Neural cell (in vitro differentiated cells): ENCODE measurements at regions not wholly inside any gene's neighbourhood (a gene's known extent, or its start where the extent isn't known, plus 50 kb on each side); places are given as distances from the start of the nearest gene placed in this dataset.

Experiments
- H2AFZ ChIP-seq: fragments of 200-600, 300-800 bp; sonication (generic), shearing (Covaris generic); 2 replicates; pipeline ENCODE4 v1.6.0; 2014; ENCODE audit warnings: low read depth, mild to moderate bottlenecking, antibody characterized with exemption, low read length, moderate library complexity
- H3F3A ChIP-seq: fragments of 200-600 bp; shearing (Covaris generic); 2 replicates; pipeline ENCODE4 v1.6.1; 2016; ENCODE audit warnings: mild to moderate bottlenecking, moderate library complexity, mixed read lengths, antibody characterized with exemption, low read length; ENCODE audit not compliant: insufficient read depth, poor library complexity, severe bottlenecking
- H3K27ac ChIP-seq: fragments of 200-600, 300-800 bp; sonication (generic), shearing (Covaris generic); 2 replicates; pipeline ENCODE4 v1.5.1; 2014; ENCODE audit warnings: mild to moderate bottlenecking, low read length, moderate library complexity
- H3K27me3 ChIP-seq: fragments of 300-800, 200-600 bp; sonication (generic), shearing (Covaris generic); 2 replicates; pipeline ENCODE4 v1.6.0; 2014; ENCODE audit warnings: mild to moderate bottlenecking, low read depth, low read length, moderate library complexity; ENCODE audit not compliant: insufficient read depth
- H3K36me3 ChIP-seq: fragments of 300-800, 200-600 bp; sonication (generic), shearing (Covaris generic); 2 replicates; pipeline ENCODE4 v1.5.1; 2014; ENCODE audit warnings: mild to moderate bottlenecking, antibody characterized with exemption, low read length, moderate library complexity; ENCODE audit not compliant: insufficient read depth
- H3K4me2 ChIP-seq: fragments of 300-800, 200-600 bp; sonication (generic), shearing (Covaris generic); 2 replicates; pipeline ENCODE4 v1.6.0; 2014; ENCODE audit warnings: mild to moderate bottlenecking, low read length
- H3K4me3 ChIP-seq: fragments of 300-800, 200-600 bp; sonication (generic), shearing (Covaris generic); 2 replicates; pipeline ENCODE4 v1.5.1; 2014; ENCODE audit warnings: mild to moderate bottlenecking, low read length, moderate library complexity
- H3K79me2 ChIP-seq: fragments of 200-600 bp; shearing (Covaris generic); replicated peaks from 2 replicates; pipeline ENCODE4 v1.6.0; 2014; ENCODE audit warnings: mild to moderate bottlenecking, low read length, moderate library complexity; ENCODE audit not compliant: insufficient read depth
- H3K9ac ChIP-seq: fragments of 300-800, 200-600 bp; sonication (generic), shearing (Covaris generic); 2 replicates; pipeline ENCODE4 v1.6.1; 2016; ENCODE audit warnings: mild to moderate bottlenecking, low read length, mixed read lengths
- H3K9me2 ChIP-seq: fragments of 200-600 bp; shearing (Covaris generic); 2 replicates; pipeline ENCODE4 v1.6.1; 2016; ENCODE audit warnings: mild to moderate bottlenecking, low read length, mixed read lengths; ENCODE audit not compliant: insufficient read depth
- H3K9me3 ChIP-seq: fragments of 200-600, 300-800 bp; sonication (generic), shearing (Covaris generic); 2 replicates; pipeline ENCODE4 v1.6.1; 2016; ENCODE audit warnings: mild to moderate bottlenecking, mixed run types, low read length, moderate library complexity, mixed read lengths
- H4K20me1 ChIP-seq: fragments of 200-600 bp; shearing (Covaris generic); 2 replicates; pipeline ENCODE4 v1.6.1; 2016; ENCODE audit warnings: mild to moderate bottlenecking, mixed run types; ENCODE audit not compliant: insufficient read depth
- CTCF ChIP-seq: fragments of 450-650 bp; IDR thresholded peaks from 2 replicates; pipeline ENCODE4 v1.5.1; 2014; ENCODE audit warnings: antibody characterized with exemption, mild to moderate bottlenecking, moderate library complexity; ENCODE audit not compliant: poor library complexity, severe bottlenecking
- EP300 ChIP-seq: fragments of 450-650 bp; conservative IDR thresholded peaks from 2 replicates; pipeline ENCODE4 v1.6.1; 2014; ENCODE audit warnings: antibody characterized with exemption, mild to moderate bottlenecking, moderate library complexity; ENCODE audit not compliant: poor library complexity, severe bottlenecking
- MXI1 ChIP-seq: fragments of 450-650 bp; conservative IDR thresholded peaks from 2 replicates; pipeline ENCODE4 v1.6.1; 2014; ENCODE audit warnings: antibody characterized with exemption, mild to moderate bottlenecking; ENCODE audit not compliant: poor library complexity, severe bottlenecking
- POLR2AphosphoS5 ChIP-seq: IDR thresholded peaks from 2 replicates; pipeline ENCODE4 v1.6.1; 2012
- RAD21 ChIP-seq: fragments of 450-650 bp; conservative IDR thresholded peaks from 2 replicates; pipeline ENCODE4 v1.6.1; 2014; ENCODE audit warnings: antibody characterized with exemption, mild to moderate bottlenecking, moderate library complexity
- REST ChIP-seq: IDR thresholded peaks from 2 replicates; pipeline ENCODE4 v1.6.1; 2012; ENCODE audit warnings: borderline replicate concordance
- SMC3 ChIP-seq: fragments of 450-650 bp; conservative IDR thresholded peaks from 2 replicates; pipeline ENCODE4 v1.6.1; 2014; ENCODE audit warnings: antibody characterized with exemption, mild to moderate bottlenecking, moderate library complexity; ENCODE audit not compliant: poor library complexity
- TAF1 ChIP-seq: IDR thresholded peaks from 2 replicates; pipeline ENCODE4 v1.6.1; 2012; ENCODE audit warnings: low read depth

GRCh38 chr10:64829888-64830412, 1308.7 kb downstream of the REEP3 start:
- Histone ChIP-seq H3K79me2 (no peaks in the 10 kb centered on the region), H2AFZ (no peak overlapping the region), H3K27ac (no peak overlapping the region), H3K4me2 (no peak overlapping the region), H3K4me3 (no peak overlapping the region), H3K27me3 (no peaks in the 10 kb centered on the region), H3F3A (no peaks in the 10 kb centered on the region), H3K9me3 (no peaks in the 10 kb centered on the region), H3K36me3 (no peaks in the 10 kb centered on the region), H3K9me2 (no peaks in the 10 kb centered on the region), H3K9ac (no peak overlapping the region), H4K20me1 (no peaks in the 10 kb centered on the region)
- no peak for TF ChIP-seq EP300
- no peak for TF ChIP-seq CTCF
- TF ChIP-seq TAF1, result no peak
- TF ChIP-seq RAD21, result no peak
- TF ChIP-seq MXI1, result no peak
- TF ChIP-seq REST, result no peak

- H3K4me3 ChIP-seq, result no peak overlapping the region
- H3K36me3 ChIP-seq, result no peaks in the 10 kb centered on the region
- H3K27me3 ChIP-seq, result no peaks in the 10 kb centered on the region
- no peaks in the 10 kb centered on the region for H4K20me1 ChIP-seq
- H3K9ac ChIP-seq, result no peak overlapping the region
- H2AFZ ChIP-seq, result no peak overlapping the region
- no peaks in the 10 kb centered on the region for H3F3A ChIP-seq
- TF ChIP-seq CTCF (no peak), SMC3 (no peak), MXI1 (no peak), TAF1 (no peak), POLR2AphosphoS5 (no peak), REST (no peak)
- no peaks in the 10 kb centered on the region for H3K79me2 ChIP-seq
- no peak overlapping the region for H3K4me2 ChIP-seq
- no peaks in the 10 kb centered on the region for H3K9me3 ChIP-seq
- no peak overlapping the region for H3K27ac ChIP-seq
- no peaks in the 10 kb centered on the region for H3K9me2 ChIP-seq
Measured at GRCh38 chr10:64830869-64831268, 1309.7 kb downstream of the REEP3 start.
